NOMO-1 treated with dmso at 0.1 percent for 144 hours (cell line): ENCODE measurements at regions not wholly inside any gene's neighbourhood (a gene's known extent, or its start where the extent isn't known, plus 50 kb on each side); places are given as distances from the start of the nearest gene placed in this dataset.
"Not testable (repeated sequence)": the region's sequence is repeated elsewhere in the genome, so short reads cannot be mapped to it uniquely, and the experiment has no call there.

Source experiments
- DNase-seq: peaks from one replicate; lab custom pipeline; 2025; ENCODE audit not compliant: unreplicated experiment; lab: John Stamatoyannopoulos, UW

DNA sequence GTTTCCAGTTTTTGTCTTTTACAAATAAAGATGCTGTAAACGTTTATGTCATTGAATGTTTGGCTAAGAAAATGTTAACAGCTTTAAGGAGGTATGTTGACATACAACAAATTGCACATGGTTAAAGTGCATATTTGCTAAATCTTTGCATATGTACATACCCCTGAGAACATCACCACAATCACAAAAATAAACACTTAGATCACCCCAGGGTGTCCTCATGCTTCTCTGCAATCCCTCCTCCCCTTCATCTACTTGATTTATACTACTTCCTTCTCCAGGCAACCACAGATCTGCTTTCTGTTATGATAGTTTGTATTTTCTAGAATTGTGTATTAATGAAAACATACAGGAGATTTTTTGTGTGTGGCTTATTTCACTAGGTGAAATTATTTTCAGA is 209.5 kb downstream of the GLRX3 start:
- no peak for DNase-seq

DNA sequence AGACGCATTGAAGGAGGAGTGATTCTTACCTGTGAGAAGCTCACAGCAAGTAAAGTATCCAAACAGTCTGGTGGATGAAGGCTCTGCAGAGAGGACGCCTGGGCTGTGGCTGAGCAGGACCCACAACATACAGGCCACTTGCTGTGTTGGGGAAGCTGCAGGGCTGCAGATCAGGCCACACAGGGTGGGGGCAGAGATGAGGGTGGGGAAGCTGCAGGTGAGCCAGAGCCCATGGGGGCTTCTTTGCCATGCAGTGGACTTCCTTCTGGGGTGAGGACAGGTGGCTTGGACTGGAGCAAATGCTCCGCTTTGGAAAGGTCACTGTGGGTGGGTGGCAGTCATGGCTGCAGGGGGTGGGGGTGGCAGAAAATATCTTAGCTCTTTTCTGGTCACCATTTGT is 214.8 kb downstream of the GLRX3 start:
- no peak for DNase-seq

GRCh38 chr10:130351466-130352290 is 215.5 kb downstream of the GLRX3 start:
- no peak for DNase-seq

DNA sequence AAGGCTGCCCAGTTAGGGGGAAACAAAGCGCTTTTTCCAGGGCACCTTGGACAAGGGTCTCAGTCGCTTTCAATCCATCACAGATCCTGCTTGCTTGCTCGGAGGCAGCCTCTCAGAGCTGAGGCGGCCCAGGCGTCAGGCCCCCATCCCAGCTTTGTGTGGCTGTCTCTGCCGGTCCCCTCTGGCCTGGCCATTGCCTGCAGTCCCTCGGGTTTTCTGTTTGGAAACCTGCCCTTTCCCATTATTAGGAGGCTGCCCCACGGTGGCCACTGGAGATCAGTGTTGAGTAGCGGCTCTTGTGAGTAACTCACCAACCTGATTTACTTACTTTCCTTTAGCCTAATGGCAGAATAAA is 216.1 kb downstream of the GLRX3 start:
- DNase-seq: no peak

DNA sequence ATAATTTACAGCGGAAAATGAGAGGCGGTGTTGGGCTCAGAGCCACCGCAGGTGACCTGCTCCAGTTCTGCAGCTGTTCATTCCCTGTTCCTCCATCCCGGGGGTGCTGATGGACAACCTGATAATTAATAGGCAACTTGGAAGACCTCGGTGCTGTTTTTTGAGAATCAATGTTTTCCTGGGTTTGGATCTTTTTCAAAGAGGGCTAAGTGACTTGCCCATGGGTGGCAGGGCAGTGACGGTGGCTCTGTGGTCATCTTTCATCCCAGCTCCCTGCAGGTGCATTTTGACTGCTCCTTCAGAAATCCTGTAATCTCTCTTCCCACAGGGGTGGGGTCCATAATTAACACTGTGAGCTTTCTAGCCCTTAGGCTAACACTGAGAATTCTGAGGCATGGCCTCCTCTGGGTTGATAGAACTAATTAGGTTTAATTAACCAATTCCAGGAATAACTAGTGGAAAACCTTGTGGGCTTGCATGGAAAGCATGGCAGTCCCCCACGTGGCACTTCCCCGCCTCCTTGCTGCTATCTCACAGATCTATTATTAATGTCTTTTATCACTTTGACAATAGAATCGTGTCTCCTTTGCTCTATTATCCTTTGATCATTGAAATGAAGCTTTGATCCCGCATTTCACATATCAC is 217.9 kb downstream of the GLRX3 start:
- DNase-seq: no peak

DNA sequence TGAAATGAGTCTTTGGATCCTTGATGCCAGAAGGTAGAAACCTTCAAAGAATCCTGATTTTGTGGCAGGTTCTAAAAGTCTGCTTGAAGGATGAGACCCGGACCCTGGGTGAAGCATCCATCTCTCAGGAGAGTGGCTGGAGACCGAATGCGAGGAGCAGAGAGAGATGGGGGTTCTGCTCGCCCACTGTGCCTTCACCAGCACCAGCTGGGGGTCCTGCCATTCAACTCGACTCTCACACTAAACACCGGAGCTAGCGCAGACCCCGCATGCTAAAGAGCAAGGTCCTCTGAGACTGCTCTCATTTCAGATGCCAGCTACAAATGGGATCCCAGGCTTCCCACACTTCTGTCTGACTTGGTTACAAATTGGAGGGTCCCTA is 218.4 kb downstream of the GLRX3 start:
- DNase-seq: no peak

GRCh38 chr10:130354976-130355795 is 219.0 kb downstream of the GLRX3 start:
- DNase-seq: no peak

DNA sequence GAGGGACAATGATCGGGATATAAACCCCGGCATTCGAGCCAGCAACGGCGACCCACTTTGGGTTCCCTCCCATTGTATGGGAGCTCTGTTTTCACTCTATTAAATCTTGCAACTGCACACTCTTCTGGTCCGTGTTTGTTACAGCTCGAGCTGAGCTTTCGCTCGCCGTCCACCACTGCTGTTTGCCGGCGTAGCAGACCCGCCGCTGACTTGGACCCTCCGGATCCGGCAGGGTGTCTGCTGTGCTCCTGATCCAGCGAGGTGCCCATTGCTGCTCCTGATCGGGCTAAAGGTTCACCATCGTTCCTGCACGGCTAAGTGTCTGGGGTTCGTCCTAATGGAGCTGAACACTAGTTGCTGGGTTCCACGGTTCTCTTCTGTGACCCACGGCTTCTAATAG is 220.2 kb downstream of the GLRX3 start:
- not testable (repeated sequence) for DNase-seq

DNA sequence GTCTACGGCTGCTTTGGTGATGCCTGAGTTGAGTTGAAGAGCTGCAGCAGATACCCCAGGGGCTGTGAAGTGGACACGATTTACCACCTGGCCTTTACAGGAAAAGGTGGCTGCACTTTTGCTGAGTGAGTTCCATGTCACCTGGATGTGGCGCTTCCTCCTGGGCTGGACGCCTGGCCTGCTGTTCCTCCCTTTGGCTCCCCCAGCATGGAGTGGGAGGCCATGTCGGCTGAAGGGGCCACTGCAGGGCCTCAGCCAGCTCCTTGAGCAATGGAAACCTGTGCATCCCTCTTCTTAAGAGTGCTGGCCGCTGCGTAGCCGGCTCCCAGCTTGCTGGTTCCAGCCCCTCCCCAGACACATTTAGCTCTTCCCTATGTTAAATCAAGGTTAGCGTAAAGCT is 221.0 kb downstream of the GLRX3 start:
- DNase-seq: no peak

DNA sequence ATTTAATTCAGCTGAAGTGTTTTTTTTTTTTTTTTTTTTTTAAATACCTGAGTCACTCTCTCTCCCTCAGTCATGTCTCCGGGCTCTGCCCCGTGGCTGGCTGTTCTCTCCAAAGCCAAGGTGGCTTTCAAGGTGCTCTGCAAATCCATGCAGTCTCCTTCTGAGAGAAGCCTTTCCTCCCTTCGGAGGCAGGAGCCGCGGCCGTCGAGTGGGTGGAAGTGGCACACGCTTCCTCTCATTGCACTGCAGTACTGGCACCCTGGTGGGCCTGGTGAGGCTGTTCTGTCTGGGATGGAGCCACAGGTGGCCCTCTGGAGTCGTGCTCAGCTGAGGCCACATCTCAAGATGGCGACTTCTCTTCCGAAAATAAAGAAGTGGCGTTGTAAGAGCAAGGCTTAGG is 221.8 kb downstream of the GLRX3 start:
- no peak for DNase-seq

- DNase-seq: no peak
Observed at GRCh38 chr10:130358981-130359650, 222.9 kb downstream of the GLRX3 start.

GRCh38 chr10:130359711-130360110 is 223.5 kb downstream of the GLRX3 start:
- no peak for DNase-seq

DNA sequence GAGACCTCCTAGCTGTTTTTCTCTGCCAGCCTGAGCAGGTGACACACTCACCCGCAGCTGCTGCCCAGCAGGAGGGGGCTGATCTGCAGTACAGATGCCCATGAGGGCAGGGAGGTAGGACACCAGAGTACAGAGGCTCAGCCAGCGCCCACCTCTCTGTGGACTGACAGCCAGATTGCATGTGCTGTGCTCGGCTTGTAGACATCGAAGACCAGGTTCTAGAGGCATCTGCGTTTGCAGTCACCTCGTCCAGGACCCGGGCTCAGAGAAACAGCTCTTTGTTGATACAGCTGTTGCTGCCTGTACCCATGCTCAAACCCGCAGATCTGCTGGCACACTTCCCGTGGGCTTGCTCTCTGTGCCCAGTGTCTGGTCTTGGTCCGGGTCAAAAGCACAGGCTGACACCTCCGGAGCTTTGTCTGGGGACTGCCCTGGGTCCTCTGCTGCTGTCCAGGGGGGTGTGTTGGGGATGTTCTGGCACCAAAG is 224.7 kb downstream of the GLRX3 start:
- no peak for DNase-seq

DNA sequence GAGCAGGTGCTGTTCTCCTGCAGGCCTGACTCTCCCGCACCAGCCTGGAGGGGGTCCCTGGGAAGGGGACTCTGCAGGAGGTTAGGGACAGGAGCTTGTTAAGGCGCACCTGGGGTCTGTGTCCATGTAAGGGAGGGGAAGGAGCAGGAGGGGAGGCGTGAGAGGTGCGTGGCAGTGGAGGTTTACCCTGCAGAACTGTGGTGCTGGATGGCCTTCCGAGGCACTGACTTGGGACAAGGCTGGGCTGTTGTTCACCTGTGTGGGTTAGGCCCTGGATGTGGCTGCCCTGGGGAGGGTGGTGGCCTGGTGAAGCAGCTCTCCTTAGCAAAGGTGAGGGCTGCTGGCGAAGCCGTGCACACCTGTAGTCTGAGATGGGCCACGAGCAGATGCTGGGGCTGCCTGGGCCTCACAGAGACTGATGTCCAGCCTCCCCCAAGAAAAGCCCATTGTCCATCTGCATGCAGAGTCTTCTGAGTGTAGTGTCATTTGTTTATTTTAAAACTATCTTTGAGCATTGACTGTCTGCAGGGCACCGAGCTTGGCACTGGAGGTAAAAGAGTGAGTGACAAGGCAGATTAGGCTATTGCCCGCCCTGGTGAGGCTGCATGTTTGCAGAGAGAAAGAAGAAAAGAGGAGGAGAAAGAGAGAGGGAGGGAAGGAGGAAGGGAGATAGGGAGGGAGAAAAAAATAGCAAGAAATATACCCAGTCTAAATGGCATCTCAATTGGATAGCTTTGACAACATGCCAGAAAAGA is 225.3 kb downstream of the GLRX3 start:
- no peak for DNase-seq

DNA sequence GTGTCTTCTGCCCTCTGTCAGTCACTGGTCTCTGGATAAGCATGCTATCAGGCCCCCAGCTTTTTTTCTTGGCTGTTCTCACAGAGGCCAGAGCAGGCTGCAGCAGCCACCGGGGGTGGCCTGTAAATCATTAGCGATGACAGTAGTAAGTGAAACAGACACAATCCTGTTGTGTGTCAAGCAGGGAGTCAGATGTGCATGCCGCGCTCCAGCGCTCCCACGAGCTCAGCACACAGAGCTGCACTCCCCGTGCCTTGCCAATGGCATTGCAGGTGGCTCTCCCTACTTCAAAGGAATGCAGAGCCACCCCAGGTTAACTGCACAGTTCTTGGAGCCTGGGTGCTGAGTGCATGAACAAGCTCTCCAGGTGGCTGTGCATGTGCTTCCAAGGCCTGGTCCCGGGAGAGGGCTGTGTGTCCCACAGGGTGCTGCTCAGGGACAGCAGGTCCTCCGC is 226.1 kb downstream of the GLRX3 start:
- no peak for DNase-seq

GRCh38 chr10:130363051-130363450 is 226.9 kb downstream of the GLRX3 start:
- DNase-seq: no peak

DNA sequence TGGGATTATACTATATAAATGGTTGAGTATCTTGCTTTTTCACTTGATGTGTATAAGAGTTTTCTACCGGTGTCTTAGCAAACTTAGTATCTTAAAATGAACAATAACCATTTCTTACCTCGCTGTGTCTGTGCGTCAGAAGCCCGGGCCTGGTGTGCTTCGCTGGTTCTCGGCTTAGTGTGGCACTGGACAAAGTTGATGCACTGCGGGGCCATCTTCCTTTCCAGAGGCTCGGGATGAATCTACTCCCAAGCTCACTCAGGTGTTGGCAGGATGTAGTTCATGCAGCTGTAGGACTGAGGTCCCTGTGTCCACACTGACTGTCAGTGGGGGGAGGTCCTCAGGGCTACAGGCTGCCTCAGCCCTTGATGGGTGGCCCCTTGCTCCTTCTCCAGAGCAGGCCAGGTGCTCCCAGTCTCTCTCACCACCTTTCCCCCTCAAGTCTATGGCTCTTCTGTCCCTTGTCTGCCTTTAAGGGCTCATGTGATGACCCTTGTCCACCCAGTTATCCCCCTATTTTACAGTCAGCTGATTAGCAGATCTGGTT is 227.8 kb downstream of the GLRX3 start:
- no peak for DNase-seq

DNA sequence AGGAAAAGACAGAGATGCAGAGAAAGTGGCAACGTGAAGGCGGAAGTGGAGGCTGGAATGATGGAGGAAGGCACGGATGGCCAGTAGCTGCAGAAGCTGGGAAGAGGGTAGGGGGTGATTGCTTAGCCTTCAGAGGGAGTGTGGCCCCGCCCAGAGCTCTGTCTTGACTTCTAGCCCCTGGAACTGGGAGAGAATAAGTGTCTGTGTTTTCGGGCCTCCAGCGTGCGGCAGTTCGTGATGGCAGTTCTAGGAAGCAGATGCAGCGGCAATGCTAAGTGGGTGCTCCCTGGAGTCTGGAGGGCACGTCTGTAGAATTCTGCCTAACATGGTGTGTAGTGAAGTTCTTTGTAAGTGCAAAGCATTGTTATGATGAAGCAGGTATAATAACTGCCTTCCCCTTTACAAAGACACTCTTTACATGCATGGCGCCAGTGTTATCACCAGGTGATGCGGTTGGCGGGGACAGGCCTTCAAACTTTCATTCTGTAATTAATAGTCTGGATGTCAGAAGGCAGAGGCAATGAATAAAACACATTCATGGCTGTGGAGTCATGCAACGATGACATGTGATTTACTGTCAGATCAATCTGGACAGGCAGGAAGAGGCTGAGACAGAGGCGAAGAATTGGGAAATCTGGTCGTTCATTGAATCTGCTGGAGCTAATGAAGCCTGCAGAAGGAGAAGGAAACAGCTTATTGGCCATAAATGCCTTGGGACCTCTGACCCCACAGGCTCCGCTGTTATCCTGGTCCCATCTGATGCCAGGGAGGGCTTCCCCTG is 228.6 kb downstream of the GLRX3 start:
- no peak for DNase-seq

GRCh38 chr10:130368761-130369560 is 232.8 kb downstream of the GLRX3 start:
- no peak for DNase-seq
